Naive thymus-derived CD4-positive, alpha-beta T cell (primary cell): ENCODE measurements at regions not wholly inside any gene's neighbourhood (a gene's known extent, or its start where the extent isn't known, plus 50 kb on each side); places are given as distances from the start of the nearest gene placed in this dataset.

Source experiments
- ATAC-seq: fragments of 150-1000 bp; cut with Tn5 transposase; 2 replicates; pipeline ENCODE4 v1.10.0; 2021; ENCODE audit warnings: mild to moderate bottlenecking, moderate library complexity
- CTCF ChIA-PET: fragments of 350-600 bp; sonication (Branson Sonifier 250); formaldehyde crosslinking; loops from one replicate; lab custom pipeline; 2021; ENCODE audit warnings: antibody characterized with exemption; lab: Charles Lee
- POLR2A ChIA-PET: fragments of 350-600 bp; sonication (Branson Sonifier 250); formaldehyde crosslinking; loops from one replicate; lab custom pipeline; 2021; ENCODE audit warnings: antibody characterized with exemption, inconsistent platforms; lab: Charles Lee
- DNase-seq, 9 donors: peaks; one replicate each; pipeline versions ENCODE4 v3.0.0 to v3.0.0-alpha.2; 2020 to 2022; ENCODE audit warnings: mixed read lengths in 1 of 9
- H3K27ac ChIP-seq: one replicate; pipeline ENCODE4 v1.7.0; 2013; ENCODE audit warnings: mild to moderate bottlenecking, low read depth, low read length, moderate library complexity
- H3K27me3 ChIP-seq, 2 donors: one replicate each; pipeline ENCODE4 v1.7.0; 2013; ENCODE audit warnings: low read length in 2 of 2, mild to moderate bottlenecking in 2 of 2, moderate library complexity in 2 of 2; ENCODE audit not compliant: control insufficient read depth in 2 of 2, insufficient read depth in 2 of 2
- H3K36me3 ChIP-seq, 3 experiments: 1 replicate in 2 of 3; 2 replicates in 1 of 3; pipeline ENCODE4 v1.7.0; 2013; ENCODE audit warnings: low read length in 3 of 3, mild to moderate bottlenecking in 3 of 3, moderate library complexity in 1 of 3; ENCODE audit not compliant: insufficient read depth in 3 of 3, control insufficient read depth in 2 of 3
- H3K4me1 ChIP-seq, 2 donors: one replicate each; pipeline ENCODE4 v1.7.0; 2013; ENCODE audit warnings: low read length in 2 of 2, mild to moderate bottlenecking in 2 of 2, moderate library complexity in 1 of 2; ENCODE audit not compliant: control insufficient read depth in 2 of 2, insufficient read depth in 2 of 2
- H3K4me3 ChIP-seq: 2 replicates; pipeline ENCODE4 v1.7.0; 2013; ENCODE audit warnings: mild to moderate bottlenecking, low read length
- H3K9me3 ChIP-seq, 3 experiments: 1 replicate in 2 of 3; 2 replicates in 1 of 3; pipeline ENCODE4 v1.7.0; 2013; ENCODE audit warnings: low read length in 3 of 3; ENCODE audit not compliant: control insufficient read depth in 2 of 3
- H3K27ac Mint-ChIP-seq, 9 donors: one replicate each; pipeline ENCODE4 v1.8.0; 2020 to 2022; ENCODE audit warnings: mixed read lengths in 9 of 9, mild to moderate bottlenecking in 8 of 9, moderate library complexity in 5 of 9, inconsistent platforms in 2 of 9
- H3K27me3 Mint-ChIP-seq, 5 donors: one replicate each; pipeline ENCODE4 v1.8.0; 2021 to 2022; ENCODE audit warnings: mixed read lengths in 5 of 5, mild to moderate bottlenecking in 1 of 5
- H3K36me3 Mint-ChIP-seq, 5 donors: one replicate each; pipeline ENCODE4 v1.8.0; 2020 to 2022; ENCODE audit warnings: mixed read lengths in 5 of 5, mild to moderate bottlenecking in 3 of 5, inconsistent platforms in 1 of 5
- H3K4me1 Mint-ChIP-seq, 7 donors: one replicate each; pipeline ENCODE4 v1.8.0; 2020 to 2022; ENCODE audit warnings: mixed read lengths in 7 of 7, mild to moderate bottlenecking in 3 of 7, inconsistent platforms in 1 of 7
- H3K4me3 Mint-ChIP-seq, 10 donors: one replicate each; pipeline ENCODE4 v1.8.0; 2020 to 2022; ENCODE audit warnings: mild to moderate bottlenecking in 10 of 10, mixed read lengths in 10 of 10, moderate library complexity in 6 of 10, inconsistent platforms in 2 of 10
- H3K9me3 Mint-ChIP-seq, 11 donors: one replicate each; pipeline ENCODE4 v1.8.0; 2020 to 2022; ENCODE audit warnings: mixed read lengths in 11 of 11, mild to moderate bottlenecking in 4 of 11, inconsistent platforms in 1 of 11, moderate library complexity in 1 of 11
- intact Hi-C, 2 donors: fragments of 100-400 bp; cut with micrococcal nuclease; formaldehyde crosslinking; loops; one replicate each; pipeline ENCODE4 v1.15.1; 2023

GRCh38 chr13:84812789-84813188, 930.5 kb upstream of the SLITRK1 start:
- Mint-ChIP-seq H3K9me3 (peaks cover 0 to 11% (median 0%) of the 10 kb centered on the region in 11 donors), H3K4me1 (no peaks in the 10 kb centered on the region), H3K27ac (no peak overlapping the region), H3K4me3 (no peak overlapping the region), H3K27me3 (no peaks in the 10 kb centered on the region), H3K36me3 (no peaks in the 10 kb centered on the region)
- intact Hi-C loops, result no loop called here
- Histone ChIP-seq H3K27me3 (no peaks in the 10 kb centered on the region), H3K4me3 (no peak overlapping the region), H3K9me3 (no peaks in the 10 kb centered on the region), H3K4me1 (no peaks in the 10 kb centered on the region), H3K27ac (no peak overlapping the region), H3K36me3 (no peaks in the 10 kb centered on the region)
- POLR2A ChIA-PET, result no interaction called here
- CTCF ChIA-PET, result no interaction called here
- ATAC-seq (no peak), DNase-seq (no peak)

- intact Hi-C loops, result no loop called here
- no peak overlapping the region for H3K27ac Mint-ChIP-seq
- H3K4me3 Mint-ChIP-seq, result no peak overlapping the region
- ChIA-PET POLR2A (no interaction called here), CTCF (no interaction called here)
- Histone ChIP-seq H3K4me1 (no peaks in the 10 kb centered on the region), H3K4me3 (no peak overlapping the region), H3K27ac (no peak overlapping the region), H3K9me3 (no peaks in the 10 kb centered on the region), H3K27me3 (no peaks in the 10 kb centered on the region), H3K36me3 (no peaks in the 10 kb centered on the region)
- no peak for ATAC-seq
- DNase-seq, result no peak
- H3K9me3 Mint-ChIP-seq, result peaks cover 0 to 12% (median 0%) of the 10 kb centered on the region in 11 donors
- H3K27me3 Mint-ChIP-seq, result no peaks in the 10 kb centered on the region
- H3K4me1 Mint-ChIP-seq, result no peaks in the 10 kb centered on the region
- no peaks in the 10 kb centered on the region for H3K36me3 Mint-ChIP-seq
These were observed 929.8 kb upstream of the SLITRK1 start for GRCh38 chr13:84812078-84812477.

- no peaks in the 10 kb centered on the region for H3K4me1 ChIP-seq
- H3K27me3 Mint-ChIP-seq, result no peaks in the 10 kb centered on the region
- H3K9me3 ChIP-seq, result no peaks in the 10 kb centered on the region
- H3K36me3 Mint-ChIP-seq, result no peaks in the 10 kb centered on the region
- ChIA-PET POLR2A (no interaction called here), CTCF (no interaction called here)
- H3K4me3 Mint-ChIP-seq, result no peak overlapping the region
- no peak overlapping the region for H3K27ac Mint-ChIP-seq
- H3K4me1 Mint-ChIP-seq, result no peaks in the 10 kb centered on the region
- H3K4me3 ChIP-seq, result no peak overlapping the region
- peaks cover 0 to 7% (median 0%) of the 10 kb centered on the region in 11 donors for H3K9me3 Mint-ChIP-seq
- intact Hi-C loops, result no loop called here
- DNase-seq (no peak), ATAC-seq (no peak)
- no peaks in the 10 kb centered on the region for H3K36me3 ChIP-seq
- H3K27ac ChIP-seq, result no peak overlapping the region
- H3K27me3 ChIP-seq, result no peaks in the 10 kb centered on the region
These were observed 928.5 kb upstream of the SLITRK1 start for GRCh38 chr13:84810781-84811180.

- no peak for DNase-seq
- H3K4me1 ChIP-seq, result no peaks in the 10 kb centered on the region
- no peak overlapping the region for H3K4me3 Mint-ChIP-seq
- CTCF ChIA-PET, result no interaction called here
- POLR2A ChIA-PET, result no interaction called here
- no peaks in the 10 kb centered on the region for H3K36me3 Mint-ChIP-seq
- H3K36me3 ChIP-seq, result no peaks in the 10 kb centered on the region
- no peaks in the 10 kb centered on the region for H3K27me3 Mint-ChIP-seq
- no peak overlapping the region for H3K27ac Mint-ChIP-seq
- no peak overlapping the region for H3K27ac ChIP-seq
- H3K9me3 ChIP-seq, result no peaks in the 10 kb centered on the region
- H3K9me3 Mint-ChIP-seq, result peaks cover 0 to 8% (median 0%) of the 10 kb centered on the region in 11 donors
- intact Hi-C loops, result no loop called here
- ATAC-seq, result no peak
- no peaks in the 10 kb centered on the region for H3K4me1 Mint-ChIP-seq
- no peaks in the 10 kb centered on the region for H3K27me3 ChIP-seq
- no peak overlapping the region for H3K4me3 ChIP-seq
These were observed 919.8 kb upstream of the SLITRK1 start for GRCh38 chr13:84802073-84802472.

GRCh38 chr13:84784443-84785153, 902.3 kb upstream of the SLITRK1 start:
- no peak overlapping the region for H3K27ac Mint-ChIP-seq
- H3K9me3 Mint-ChIP-seq, result peaks cover 2 to 39% (median 9%) of the 10 kb centered on the region in 11 donors
- H3K4me1 Mint-ChIP-seq, result no peaks in the 10 kb centered on the region
- no peaks in the 10 kb centered on the region for H3K27me3 ChIP-seq
- no peak overlapping the region for H3K4me3 Mint-ChIP-seq
- DNase-seq (no peak), ATAC-seq (no peak)
- ChIA-PET POLR2A (no interaction called here), CTCF (no interaction called here)
- no peak overlapping the region for H3K4me3 ChIP-seq
- no peaks in the 10 kb centered on the region for H3K4me1 ChIP-seq
- no peaks in the 10 kb centered on the region for H3K27me3 Mint-ChIP-seq
- H3K27ac ChIP-seq, result no peak overlapping the region
- H3K9me3 ChIP-seq, result no peaks in the 10 kb centered on the region
- intact Hi-C loops, result no loop called here
- H3K36me3 Mint-ChIP-seq, result no peaks in the 10 kb centered on the region
- H3K36me3 ChIP-seq, result no peaks in the 10 kb centered on the region

- no peak overlapping the region for H3K27ac ChIP-seq
- Mint-ChIP-seq H3K36me3 (no peaks in the 10 kb centered on the region), H3K9me3 (peaks cover 0 to 18% (median 3%) of the 10 kb centered on the region in 11 donors), H3K27ac (no peak overlapping the region), H3K4me3 (no peak overlapping the region), H3K4me1 (no peaks in the 10 kb centered on the region), H3K27me3 (no peaks in the 10 kb centered on the region)
- no peak overlapping the region for H3K4me3 ChIP-seq
- no peaks in the 10 kb centered on the region for H3K27me3 ChIP-seq
- no peaks in the 10 kb centered on the region for H3K36me3 ChIP-seq
- POLR2A ChIA-PET, result no interaction called here
- CTCF ChIA-PET, result no interaction called here
- no peaks in the 10 kb centered on the region for H3K9me3 ChIP-seq
- no peaks in the 10 kb centered on the region for H3K4me1 ChIP-seq
- intact Hi-C loops, result no loop called here
- ATAC-seq, result no peak
- DNase-seq, result no peak
These were observed 895.0 kb upstream of the SLITRK1 start for GRCh38 chr13:84777316-84777715.

DNA sequence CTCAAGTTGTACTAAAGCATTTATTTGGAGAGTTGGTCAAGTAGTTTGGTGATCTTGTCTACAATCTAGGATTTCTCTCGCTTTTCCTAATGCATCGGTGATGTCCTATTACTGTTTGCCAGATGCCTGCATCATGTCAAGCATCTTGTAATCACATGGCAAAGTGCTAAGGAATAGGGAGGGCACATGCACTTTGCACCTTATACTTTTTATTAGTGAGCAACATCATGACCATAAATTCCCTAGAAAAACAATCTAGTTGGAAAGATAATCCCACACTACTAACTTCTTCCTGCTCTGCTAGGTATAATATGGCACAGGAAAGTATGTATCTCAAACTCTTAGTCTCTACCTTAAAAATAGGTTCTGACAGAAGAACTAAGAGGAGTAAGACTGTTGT, 894.3 kb upstream of the SLITRK1 start:
- no peaks in the 10 kb centered on the region for H3K27me3 ChIP-seq
- H3K4me1 ChIP-seq, result no peaks in the 10 kb centered on the region
- H3K27ac ChIP-seq, result no peak overlapping the region
- H3K36me3 ChIP-seq, result no peaks in the 10 kb centered on the region
- DNase-seq (no peak), ATAC-seq (no peak)
- no peaks in the 10 kb centered on the region for H3K27me3 Mint-ChIP-seq
- no peak overlapping the region for H3K4me3 ChIP-seq
- no peaks in the 10 kb centered on the region for H3K4me1 Mint-ChIP-seq
- H3K36me3 Mint-ChIP-seq, result no peaks in the 10 kb centered on the region
- intact Hi-C loops, result no loop called here
- POLR2A ChIA-PET, result no interaction called here
- peaks cover 0 to 12% (median 3%) of the 10 kb centered on the region in 11 donors for H3K9me3 Mint-ChIP-seq
- no peak overlapping the region for H3K4me3 Mint-ChIP-seq
- no peaks in the 10 kb centered on the region for H3K9me3 ChIP-seq
- H3K27ac Mint-ChIP-seq, result no peak overlapping the region
- CTCF ChIA-PET, result no interaction called here
